IMR-90 (cell line): ENCODE measurements at regions not wholly inside any gene's neighbourhood (a gene's known extent, or its start where the extent isn't known, plus 50 kb on each side); places are given as distances from the start of the nearest gene placed in this dataset.

Experiments
- ATAC-seq: fragments of 200-7000 bp; cut with Tn5 transposase; 2 replicates; pipeline ENCODE4 v1.9.1; 2020; ENCODE audit warnings: low read depth, mild to moderate bottlenecking, moderate library complexity
- BruUV-seq: library from RNA; stranded (reverse); fragments of 400-500 nt; replicated peaks from 2 replicates; lab custom pipeline; 2021; lab: Mats Ljungman, UMichigan
- CTCF ChIA-PET: fragments of 300-600 bp; formaldehyde crosslinking; extraction: SDS; loops from one replicate; lab custom pipeline; 2021; ENCODE audit warnings: antibody characterized with exemption; lab: Yijun Ruan, JAX
- POLR2A ChIA-PET: fragments of 300-600 bp; sonication (Branson Sonifier 250); formaldehyde crosslinking; loops from one replicate; lab custom pipeline; 2022; ENCODE audit warnings: antibody characterized with exemption; ENCODE audit not compliant: unreplicated experiment; lab: Charles Lee
- DNase-seq: peaks from one replicate; pipeline ENCODE4 v3.0.0; 2013
- H2AFZ ChIP-seq: replicated peaks from 2 replicates; pipeline ENCODE3; 2013; ENCODE audit warnings: low read length, mild to moderate bottlenecking; ENCODE audit not compliant: poor library complexity
- H2AK5ac ChIP-seq: 2 replicates; pipeline ENCODE4 v1.6.1; 2013; ENCODE audit warnings: low read depth, low read length, inconsistent platforms
- H2AK9ac ChIP-seq: replicated peaks from 2 replicates; pipeline ENCODE3; 2013; ENCODE audit warnings: mild to moderate bottlenecking, low read depth, low read length, moderate library complexity; ENCODE audit not compliant: poor library complexity
- H2BK120ac ChIP-seq: 2 replicates; pipeline ENCODE4 v1.6.1; 2013; ENCODE audit warnings: low read depth, low read length, inconsistent platforms
- H2BK15ac ChIP-seq: 3 replicates; pipeline ENCODE4 v1.6.1; 2013; ENCODE audit warnings: low read depth, low read length, inconsistent platforms
- H2BK20ac ChIP-seq: 2 replicates; pipeline ENCODE4 v1.6.1; 2013; ENCODE audit warnings: low read depth, mild to moderate bottlenecking, inconsistent platforms, low read length, moderate library complexity
- H2BK5ac ChIP-seq: 2 replicates; pipeline ENCODE4 v1.6.1; 2013; ENCODE audit warnings: mild to moderate bottlenecking, low read depth, low read length, inconsistent platforms; ENCODE audit not compliant: poor library complexity, severe bottlenecking
- H3K14ac ChIP-seq: replicated peaks from 2 replicates; pipeline ENCODE4 v1.6.1; 2013; ENCODE audit warnings: low read depth, low read length, inconsistent platforms
- H3K18ac ChIP-seq: 2 replicates; pipeline ENCODE4 v1.6.1; 2013; ENCODE audit warnings: low read depth, low read length, control low read depth
- H3K23ac ChIP-seq: 2 replicates; pipeline ENCODE4 v1.6.1; 2013; ENCODE audit warnings: low read depth, low read length, inconsistent platforms
- H3K27ac ChIP-seq: 2 replicates; pipeline ENCODE4 v1.5.1; 2013; ENCODE audit warnings: mild to moderate bottlenecking, control low read depth, low read length; ENCODE audit not compliant: insufficient read depth
- H3K27me3 ChIP-seq: 2 replicates; pipeline ENCODE4 v1.6.1; 2013; ENCODE audit warnings: low read length; ENCODE audit not compliant: control insufficient read depth, insufficient read depth
- H3K36me3 ChIP-seq: 2 replicates; pipeline ENCODE4 v1.6.1; 2013; ENCODE audit warnings: low read length, mixed read lengths; ENCODE audit not compliant: control insufficient read depth, insufficient read depth
- H3K4ac ChIP-seq: 2 replicates; pipeline ENCODE4 v1.6.1; 2013; ENCODE audit warnings: low read depth, low read length, inconsistent platforms
- H3K4me1 ChIP-seq: 2 replicates; pipeline ENCODE4 v1.6.1; 2013; ENCODE audit warnings: low read length, mixed read lengths; ENCODE audit not compliant: control insufficient read depth, insufficient read depth
- H3K4me2 ChIP-seq: 2 replicates; pipeline ENCODE4 v1.6.1; 2013; ENCODE audit warnings: low read depth, mild to moderate bottlenecking, control low read depth, low read length, moderate library complexity
- H3K4me3 ChIP-seq: 2 replicates; pipeline ENCODE4 v1.5.1; 2013; ENCODE audit warnings: low read depth, mild to moderate bottlenecking, control low read depth, low read length, moderate library complexity; ENCODE audit not compliant: insufficient read depth
- H3K56ac ChIP-seq: 2 replicates; pipeline ENCODE4 v1.6.1; 2013; ENCODE audit warnings: low read length, inconsistent platforms; ENCODE audit not compliant: insufficient read depth; ENCODE audit errors: extremely low read depth
- H3K79me1 ChIP-seq, 2 experiments: 2 replicates each; pipeline ENCODE4 v1.6.1; 2013; ENCODE audit warnings: low read length in 2 of 2, inconsistent platforms in 1 of 2, low read depth in 1 of 2
- H3K9ac ChIP-seq: 2 replicates; pipeline ENCODE4 v1.6.1; 2013; ENCODE audit warnings: low read depth, low read length, control low read depth
- H3K9me1 ChIP-seq: 2 replicates; pipeline ENCODE4 v1.6.1; 2013; ENCODE audit warnings: low read length, inconsistent platforms; ENCODE audit not compliant: insufficient read depth
- H3K9me3 ChIP-seq: 2 replicates; pipeline ENCODE4 v1.6.1; 2013; ENCODE audit warnings: low read length; ENCODE audit not compliant: control insufficient read depth, insufficient read depth
- H4K20me1 ChIP-seq: 2 replicates; pipeline ENCODE4 v1.6.1; 2013; ENCODE audit warnings: low read length, inconsistent platforms; ENCODE audit not compliant: insufficient read depth
- H4K5ac ChIP-seq: 2 replicates; pipeline ENCODE4 v1.6.1; 2013; ENCODE audit warnings: mild to moderate bottlenecking, low read depth, low read length, control low read depth
- H4K8ac ChIP-seq, 2 experiments: 2 replicates each; pipeline ENCODE4 v1.6.1; 2013; ENCODE audit warnings: low read depth in 2 of 2, low read length in 2 of 2, control low read depth in 1 of 2, inconsistent platforms in 1 of 2
- H4K91ac ChIP-seq: 2 replicates; pipeline ENCODE4 v1.6.1; 2013; ENCODE audit warnings: low read depth, low read length, inconsistent platforms; ENCODE audit not compliant: insufficient read depth
- BHLHE40 ChIP-seq: fragments of 150-350 bp; IDR thresholded peaks from 2 replicates; pipeline ENCODE4 v1.6.1; 2016; ENCODE audit warnings: mild to moderate bottlenecking, low read depth, low read length
- CEBPB ChIP-seq: IDR thresholded peaks from 2 replicates; pipeline ENCODE4 v1.6.1; 2012; ENCODE audit warnings: low read depth, low read length, improper control_type of control experiment
- CHD1 ChIP-seq: IDR thresholded peaks from 2 replicates; pipeline ENCODE4 v1.6.1; 2012; ENCODE audit warnings: low read depth, low read length, improper control_type of control experiment
- FOS ChIP-seq: fragments of 150-350 bp; IDR thresholded peaks from 2 replicates; pipeline ENCODE4 v1.6.1; 2016; ENCODE audit warnings: low read depth, low read length
- MAFK ChIP-seq: IDR thresholded peaks from 2 replicates; pipeline ENCODE4 v1.6.1; 2012; ENCODE audit warnings: low read depth, low read length, improper control_type of control experiment
- MAZ ChIP-seq: IDR thresholded peaks from 2 replicates; pipeline ENCODE4 v1.6.1; 2012; ENCODE audit warnings: low read depth, mild to moderate bottlenecking, low read length, improper control_type of control experiment, moderate library complexity, borderline replicate concordance
- MXI1 ChIP-seq: IDR thresholded peaks from 2 replicates; pipeline ENCODE4 v1.6.1; 2012; ENCODE audit warnings: low read depth, mild to moderate bottlenecking, low read length, moderate library complexity, borderline replicate concordance
- POLR2A ChIP-seq: IDR thresholded peaks from 2 replicates; pipeline ENCODE4 v1.6.1; 2012; ENCODE audit warnings: mild to moderate bottlenecking, low read depth, low read length
- RAD21 ChIP-seq: IDR thresholded peaks from 2 replicates; pipeline ENCODE4 v1.6.1; 2012; ENCODE audit warnings: low read length, improper control_type of control experiment
- RCOR1 ChIP-seq: IDR thresholded peaks from 2 replicates; pipeline ENCODE4 v1.6.1; 2012; ENCODE audit warnings: mild to moderate bottlenecking, low read length, improper control_type of control experiment; ENCODE audit not compliant: insufficient replicate concordance
- RFX5 ChIP-seq: IDR thresholded peaks from 2 replicates; pipeline ENCODE4 v1.8.0; 2012; ENCODE audit warnings: low read depth, mild to moderate bottlenecking, low read length, moderate library complexity
- SMC3 ChIP-seq: fragments of 150-350 bp; IDR thresholded peaks from 2 replicates; pipeline ENCODE4 v1.6.1; 2016; ENCODE audit warnings: low read depth, mild to moderate bottlenecking, antibody characterized with exemption, low read length, moderate library complexity
- USF2 ChIP-seq: fragments of 150-350 bp; IDR thresholded peaks from 2 replicates; pipeline ENCODE4 v1.6.1; 2017; ENCODE audit warnings: mild to moderate bottlenecking, antibody characterized with exemption, low read length, low read depth
- WGBS, 2 experiments: methylation state at CpG; one replicate each; pipeline versions ENCODE4 v1.1.5 to v1.1.7; 2013; ENCODE audit warnings: missing lambda C conversion rate in 2 of 2; ENCODE audit not compliant: insufficient read length in 1 of 2; ENCODE audit errors: extremely low coverage in 2 of 2; 5-methylcytosine and 5-hydroxymethylcytosine counted together
- dilution Hi-C: fragments of 300-500 bp; cut with HindIII; formaldehyde crosslinking; loops from one replicate; pipeline ENCODE4 v1.14.3; 2018; ENCODE audit warnings: low sequenced_read_pairs; ENCODE audit not compliant: unreplicated experiment
- in situ Hi-C: fragments of 300-500 bp; cut with MboI; formaldehyde crosslinking; loops from 3 replicates; pipeline ENCODE4 v1.14.3; 2019; ENCODE audit warnings: low sequenced_read_pairs, inconsistent platforms, mixed read lengths
- intact Hi-C: fragments of 100-400 bp; cut with micrococcal nuclease; formaldehyde crosslinking; loops from 2 replicates; pipeline ENCODE4 v1.10.0; 2022
- TF ChIP-seq, protein P1 (sequence below): fragments of 150-350 bp; IDR thresholded peaks from 2 replicates; pipeline ENCODE4 v1.6.1; 2016; ENCODE audit warnings: low read depth, mild to moderate bottlenecking, low read length, moderate library complexity, borderline replicate concordance
- TF ChIP-seq, protein P2 (sequence below): conservative IDR thresholded peaks from 2 replicates; pipeline ENCODE4 v1.5.1; 2012; ENCODE audit warnings: mild to moderate bottlenecking, low read depth, low read length, improper control_type of control experiment

DNA sequence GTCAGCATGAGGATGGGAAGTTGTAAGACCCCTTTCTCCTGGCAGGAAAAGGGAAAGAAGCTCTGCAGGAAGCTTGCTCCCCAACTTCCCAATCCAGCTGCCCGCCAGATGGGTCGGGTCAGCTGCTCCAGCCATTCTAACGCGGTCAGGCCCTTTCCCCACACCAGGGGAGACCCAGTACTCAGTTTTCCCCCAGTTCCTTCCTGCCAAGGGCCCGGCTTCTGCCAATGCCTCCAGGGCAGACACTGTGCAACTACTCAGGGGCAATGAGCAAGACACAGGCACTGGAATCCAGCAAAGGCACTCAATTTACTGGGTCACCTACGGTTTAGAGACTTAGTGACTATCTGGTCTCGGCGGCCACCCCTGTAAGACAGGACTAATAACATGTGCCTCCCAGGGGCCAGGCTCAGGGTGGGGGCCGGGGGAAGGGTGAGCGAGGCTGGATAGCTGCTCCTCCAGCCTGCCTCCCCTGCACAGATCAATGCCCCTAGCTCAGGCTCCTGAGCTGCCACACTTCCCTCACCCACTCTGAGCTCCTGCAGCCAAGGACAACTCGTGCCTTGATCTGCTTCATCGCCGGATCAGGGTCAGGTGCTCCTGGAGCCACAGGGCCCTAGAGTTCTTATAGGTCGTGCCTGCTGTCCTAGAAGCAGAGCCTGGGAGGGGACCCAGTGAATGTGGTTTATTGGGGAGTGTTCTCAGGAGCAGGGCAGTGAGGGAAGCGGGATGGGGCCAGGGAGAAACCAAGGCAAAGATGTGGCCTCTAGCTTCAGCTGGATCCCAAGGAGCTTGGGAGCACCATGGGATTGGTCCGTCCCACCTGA lies 171.1 kb downstream of the ZFP36L2 start:
- H4K8ac ChIP-seq = no peak overlapping the region
- H2AK5ac ChIP-seq = peak overlapping the region; percentile 40
- intact Hi-C loops = no loop called here
- H3K36me3 ChIP-seq = no peaks in the 10 kb centered on the region
- BruUV-seq = no TSS peak
- peaks cover 22% of the 10 kb centered on the region for H3K4me1 ChIP-seq
- WGBS, 2 experiments = 100% methylated on average over 4 of the region's 16 CpGs; no CpG with 5 or more reads in 1 of the 2 experiments
- H3K56ac ChIP-seq = no peak overlapping the region
- H2BK5ac ChIP-seq = no peak overlapping the region
- no peak overlapping the region for H2BK120ac ChIP-seq
- ChIA-PET POLR2A (no interaction called here), CTCF (no interaction called here)
- no peak overlapping the region for H3K27ac ChIP-seq
- ATAC-seq (no peak), DNase-seq (no peak)
- H3K79me1 ChIP-seq = no peaks in the 10 kb centered on the region
- no peak overlapping the region; the same call in 1 of the 2 replicates for H3K4ac ChIP-seq
- H2AK9ac ChIP-seq = peak overlapping the region; percentile 32
- no peaks in the 10 kb centered on the region for H4K20me1 ChIP-seq
- in situ Hi-C loops = no loop called here
- no peak overlapping the region for H3K4me2 ChIP-seq
- peak overlapping the region; percentile 53 for H2AFZ ChIP-seq
- H3K9me3 ChIP-seq = no peaks in the 10 kb centered on the region
- H3K14ac ChIP-seq = no peak overlapping the region
- H3K9ac ChIP-seq = no peak overlapping the region
- H3K23ac ChIP-seq = no peak overlapping the region
- H2BK20ac ChIP-seq = peak overlapping the region; percentile 12; the same call in 1 of the 2 replicates
- no peak overlapping the region for H3K4me3 ChIP-seq
- H3K18ac ChIP-seq = no peak overlapping the region
- peaks cover 18% of the 10 kb centered on the region for H3K9me1 ChIP-seq
- peak overlapping the region; percentile 58; the same call in 1 of the 3 replicates for H2BK15ac ChIP-seq
- no peak overlapping the region for H4K5ac ChIP-seq
- dilution Hi-C loops = no loop called here
- no peaks in the 10 kb centered on the region; the same call in 1 of the 2 replicates for H3K27me3 ChIP-seq
- H4K91ac ChIP-seq = peak overlapping the region; percentile 31; the same call in 1 of the 2 replicates
- TF ChIP-seq, protein P1, sequence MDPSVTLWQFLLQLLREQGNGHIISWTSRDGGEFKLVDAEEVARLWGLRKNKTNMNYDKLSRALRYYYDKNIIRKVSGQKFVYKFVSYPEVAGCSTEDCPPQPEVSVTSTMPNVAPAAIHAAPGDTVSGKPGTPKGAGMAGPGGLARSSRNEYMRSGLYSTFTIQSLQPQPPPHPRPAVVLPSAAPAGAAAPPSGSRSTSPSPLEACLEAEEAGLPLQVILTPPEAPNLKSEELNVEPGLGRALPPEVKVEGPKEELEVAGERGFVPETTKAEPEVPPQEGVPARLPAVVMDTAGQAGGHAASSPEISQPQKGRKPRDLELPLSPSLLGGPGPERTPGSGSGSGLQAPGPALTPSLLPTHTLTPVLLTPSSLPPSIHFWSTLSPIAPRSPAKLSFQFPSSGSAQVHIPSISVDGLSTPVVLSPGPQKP = no peak
- TF ChIP-seq CEBPB (no peak), FOS (no peak), MAZ (no peak), MAFK (no peak), BHLHE40 (no peak), RAD21 (no peak), POLR2A (no peak), MXI1 (no peak), RFX5 (no peak), CHD1 (no peak), USF2 (no peak), RCOR1 (no peak), SMC3 (no peak)
- TF ChIP-seq, protein P2, sequence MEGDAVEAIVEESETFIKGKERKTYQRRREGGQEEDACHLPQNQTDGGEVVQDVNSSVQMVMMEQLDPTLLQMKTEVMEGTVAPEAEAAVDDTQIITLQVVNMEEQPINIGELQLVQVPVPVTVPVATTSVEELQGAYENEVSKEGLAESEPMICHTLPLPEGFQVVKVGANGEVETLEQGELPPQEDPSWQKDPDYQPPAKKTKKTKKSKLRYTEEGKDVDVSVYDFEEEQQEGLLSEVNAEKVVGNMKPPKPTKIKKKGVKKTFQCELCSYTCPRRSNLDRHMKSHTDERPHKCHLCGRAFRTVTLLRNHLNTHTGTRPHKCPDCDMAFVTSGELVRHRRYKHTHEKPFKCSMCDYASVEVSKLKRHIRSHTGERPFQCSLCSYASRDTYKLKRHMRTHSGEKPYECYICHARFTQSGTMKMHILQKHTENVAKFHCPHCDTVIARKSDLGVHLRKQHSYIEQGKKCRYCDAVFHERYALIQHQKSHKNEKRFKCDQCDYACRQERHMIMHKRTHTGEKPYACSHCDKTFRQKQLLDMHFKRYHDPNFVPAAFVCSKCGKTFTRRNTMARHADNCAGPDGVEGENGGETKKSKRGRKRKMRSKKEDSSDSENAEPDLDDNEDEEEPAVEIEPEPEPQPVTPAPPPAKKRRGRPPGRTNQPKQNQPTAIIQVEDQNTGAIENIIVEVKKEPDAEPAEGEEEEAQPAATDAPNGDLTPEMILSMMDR = no peak
